Adrenal gland (tissue), 9 donors: ENCODE measurements at regions not wholly inside any gene's neighbourhood (a gene's known extent, or its start where the extent isn't known, plus 50 kb on each side); places are given as distances from the start of the nearest gene placed in this dataset.

Experiments used
- DNase-seq, 7 donors: peaks; one replicate each; pipeline ENCODE4 v3.0.0-alpha.2; 2019 to 2020
- H3K27ac ChIP-seq, 5 donors: fragments of 200-600 bp; sonication (generic) in 4 of 5; 1 replicate in 3 of 5; 2 replicates in 2 of 5; pipeline versions ENCODE4 v1.5.1 to v1.8.0; 2016 to 2020; ENCODE audit warnings: mild to moderate bottlenecking in 1 of 5
- H3K27me3 ChIP-seq: fragments of 200-600 bp; 2 replicates; pipeline ENCODE4 v1.8.0; 2021
- H3K36me3 ChIP-seq, 2 donors: fragments of 200-600 bp; replicated peaks in 1 of 2; 1 replicate in 1 of 2; 2 replicates in 1 of 2; pipeline versions ENCODE4 v1.5.1 to v1.8.0; 2018 to 2022
- H3K4me1 ChIP-seq, 2 donors: fragments of 200-600 bp; replicated peaks in 1 of 2; 1 replicate in 1 of 2; 2 replicates in 1 of 2; pipeline versions ENCODE4 v1.5.1 to v1.8.0; 2018 to 2021
- H3K4me3 ChIP-seq, 4 donors: fragments of 200-600 bp; sonication (generic) in 3 of 4; one replicate each; pipeline ENCODE4 v1.5.1; 2016 to 2018
- H3K9me3 ChIP-seq, 3 donors: fragments of 200-600 bp; sonication (generic) in 1 of 3; replicated peaks in 1 of 3; 1 replicate in 2 of 3; 2 replicates in 1 of 3; pipeline versions ENCODE4 v1.5.1 to v1.8.0; 2016 to 2021
- CTCF ChIP-seq, 6 experiments: fragments of 450-650 bp in 4 of 6; fragments of 200-600 bp in 2 of 6; sonication (generic) in 1 of 6; IDR thresholded peaks; 1 replicate in 5 of 6; 2 replicates in 1 of 6; pipeline versions ENCODE4 v1.5.1 to v1.8.0; 2016 to 2021; ENCODE audit warnings: antibody characterized with exemption in 6 of 6, mild to moderate bottlenecking in 2 of 6, moderate library complexity in 1 of 6
- POLR2A ChIP-seq, 2 donors: fragments of 450-650 bp; IDR thresholded peaks; one replicate each; pipeline ENCODE4 v1.6.1; 2017; ENCODE audit warnings: antibody characterized with exemption in 2 of 2, mild to moderate bottlenecking in 2 of 2, moderate library complexity in 1 of 2
- WGBS, 4 donors: extraction: QIAGEN DNeasy Blood & Tissue Kit in 2 of 4; methylation state at CpG; one replicate each; pipeline versions ENCODE4 v1.1.5 to v1.1.7; 2013 to 2017; 5-methylcytosine and 5-hydroxymethylcytosine counted together
- intact Hi-C, 2 donors: fragments of 100-400 bp; cut with DNase I; formaldehyde crosslinking; loops; one replicate each; pipeline versions ENCODE4 v1.14.1 to v1.15.0; 2022 to 2023
- donor health status: healthy with polysubstance abuse.
- donor health status: Bipolar disorder and iron deficiency.
- donor health status: DM: yes; HTN: yes; CAD: no.
- donor health status: DM: no; HTN: no; CAD: no.
- donor health status: DM: no; HTN: no; CAD: no.

- Histone ChIP-seq H3K4me3 (no peak overlapping the region), H3K36me3 (peaks cover 0 to 35% of the 10 kb centered on the region in 2 donors), H3K4me1 (peaks cover 24 to 26% of the 10 kb centered on the region in 2 donors), H3K27ac (no peak overlapping the region), H3K27me3 (no peaks in the 10 kb centered on the region), H3K9me3 (no peaks in the 10 kb centered on the region)
- DNase-seq: peak in 1 of 7 donors; percentile 35
- no peak for TF ChIP-seq POLR2A (IDR thresholded peaks at IDR 0.05)
- TF ChIP-seq CTCF (IDR thresholded peaks at IDR 0.05): no peak
- intact Hi-C loops: no loop called here
- WGBS, 4 donors: 91 to 96% (median 91%) methylated on average over 15 to 16 of the region's 16 CpGs
These were observed 122.4 kb upstream of the SMURF2 start for GRCh38 chr17:64784353-64785010.

GRCh38 chr17:64783556-64784352 is 121.6 kb upstream of the SMURF2 start:
- Histone ChIP-seq H3K4me3 (no peak overlapping the region), H3K4me1 (peaks cover 28 to 33% of the 10 kb centered on the region in 2 donors), H3K9me3 (no peaks in the 10 kb centered on the region), H3K27ac (no peak overlapping the region), H3K36me3 (peaks cover 0 to 35% of the 10 kb centered on the region in 2 donors), H3K27me3 (no peaks in the 10 kb centered on the region)
- peak in 1 of 7 donors; percentile 49 for DNase-seq
- 94 to 97% (median 96%) methylated on average over 3 to 14 of the region's 14 CpGs for WGBS, 4 donors
- TF ChIP-seq CTCF (IDR thresholded peaks at IDR 0.05): no peak
- no peak for TF ChIP-seq POLR2A (IDR thresholded peaks at IDR 0.05)
- intact Hi-C loops: no loop called here

- H3K27me3 ChIP-seq: no peaks in the 10 kb centered on the region
- peaks cover 0 to 35% of the 10 kb centered on the region in 2 donors for H3K36me3 ChIP-seq
- intact Hi-C loops: no loop called here
- no peak for TF ChIP-seq POLR2A (IDR thresholded peaks at IDR 0.05)
- TF ChIP-seq CTCF (IDR thresholded peaks at IDR 0.05): no peak
- peak in 1 of 7 donors; percentile 50 for DNase-seq
- no peaks in the 10 kb centered on the region for H3K9me3 ChIP-seq
- no peak overlapping the region for H3K4me3 ChIP-seq
- H3K27ac ChIP-seq: no peak overlapping the region
- WGBS, 4 donors: 81 to 89% (median 85%) methylated on average over 6 of the region's 6 CpGs
- peaks cover 34 to 39% of the 10 kb centered on the region in 2 donors for H3K4me1 ChIP-seq
These were observed 120.9 kb upstream of the SMURF2 start for GRCh38 chr17:64783031-64783461.

GRCh38 chr17:64781810-64782555 is 119.9 kb upstream of the SMURF2 start:
- WGBS, 4 donors: 76 to 86% (median 80%) methylated on average over 7 to 17 of the region's 17 CpGs
- Histone ChIP-seq H3K4me3 (no peak overlapping the region), H3K27ac (peak overlapping the region in 3 of 5 donors; percentile 44 to 69 (median 62)), H3K9me3 (no peaks in the 10 kb centered on the region), H3K27me3 (no peaks in the 10 kb centered on the region), H3K36me3 (peaks cover 0 to 31% of the 10 kb centered on the region in 2 donors), H3K4me1 (peaks cover 38 to 49% of the 10 kb centered on the region in 2 donors)
- intact Hi-C loops: no loop called here
- DNase-seq: peak in 1 of 7 donors; percentile 49
- TF ChIP-seq POLR2A (IDR thresholded peaks at IDR 0.05) (no peak), CTCF (IDR thresholded peaks at IDR 0.05) (no peak)
